Fibroblast of peridontal ligament (primary cell): ENCODE measurements at regions not wholly inside any gene's neighbourhood (a gene's known extent, or its start where the extent isn't known, plus 50 kb on each side); places are given as distances from the start of the nearest gene placed in this dataset.

Experiments
- DNase-seq: peaks from one replicate; pipeline ENCODE4 v3.0.0-alpha.2; 2010; ENCODE audit errors: extremely low read depth

- no peak for DNase-seq
Observed at GRCh38 chr12:13680916-13681315, 300.5 kb downstream of the GRIN2B start.

- no peak for DNase-seq
Observed at GRCh38 chr12:13676880-13677279, 304.5 kb downstream of the GRIN2B start.

GRCh38 chr12:13670285-13670866, 311.0 kb downstream of the GRIN2B start:
- DNase-seq = no peak

- no peak for DNase-seq
Observed at GRCh38 chr12:13668880-13669279, 312.5 kb downstream of the GRIN2B start.

- DNase-seq = no peak
Observed at GRCh38 chr12:13666806-13667205, 314.6 kb downstream of the GRIN2B start.

GRCh38 chr12:13661005-13661887, 320.2 kb downstream of the GRIN2B start:
- DNase-seq = peak; percentile 62

GRCh38 chr12:13654456-13654855, 326.9 kb downstream of the GRIN2B start:
- no peak for DNase-seq

- no peak for DNase-seq
Observed at GRCh38 chr12:13652105-13652504, 329.3 kb downstream of the GRIN2B start.

- DNase-seq = no peak
Observed at GRCh38 chr12:13635709-13636108, 345.7 kb downstream of the GRIN2B start.

GRCh38 chr12:13631873-13632272, 349.5 kb downstream of the GRIN2B start:
- DNase-seq = no peak

- no peak for DNase-seq
Observed at GRCh38 chr12:13630354-13630753, 351.0 kb downstream of the GRIN2B start.

- DNase-seq = no peak
Observed at GRCh38 chr12:13628067-13628466, 353.3 kb downstream of the GRIN2B start.

GRCh38 chr12:13627536-13627935, 353.9 kb downstream of the GRIN2B start:
- no peak for DNase-seq

- no peak for DNase-seq
Observed at GRCh38 chr12:13613297-13613696, 368.1 kb downstream of the GRIN2B start.

- no peak for DNase-seq
Observed at GRCh38 chr12:13609894-13610679, 371.3 kb downstream of the GRIN2B start.

- no peak for DNase-seq
Observed at GRCh38 chr12:13606290-13606689, 375.1 kb downstream of the GRIN2B start.

- no peak for DNase-seq
Observed at GRCh38 chr12:13603953-13604352, 377.4 kb downstream of the GRIN2B start.

- DNase-seq = no peak
Observed at GRCh38 chr12:13602172-13602571, 379.2 kb downstream of the GRIN2B start.

GRCh38 chr12:13599176-13599575, 382.2 kb downstream of the GRIN2B start:
- DNase-seq = no peak

- no peak for DNase-seq
Observed at GRCh38 chr12:13597837-13598236, 383.6 kb downstream of the GRIN2B start.

- no peak for DNase-seq
Observed at GRCh38 chr12:13597166-13597565, 384.2 kb downstream of the GRIN2B start.

GRCh38 chr12:13596714-13597113, 384.7 kb downstream of the GRIN2B start:
- DNase-seq = no peak
